Astrocyte (in vitro differentiated cells and primary cell): ENCODE measurements at regions not wholly inside any gene's neighbourhood (a gene's known extent, or its start where the extent isn't known, plus 50 kb on each side); places are given as distances from the start of the nearest gene placed in this dataset.
A peak's percentile ranks its signal among the peaks of the same experiment; 100 is the strongest.

ENCODE experiments used
- DNase-seq: peaks from one replicate; pipeline ENCODE4 v3.0.0-alpha.2; 2010; ENCODE audit warnings: low read depth
- FAIRE-seq: peaks from 2 replicates; lab custom pipeline; 2011; peaks lifted over from hg19 to GRCh38; lab: Jason Lieb, UNC
- H2AFZ ChIP-seq: 2 replicates; pipeline ENCODE4 v1.6.0; 2012; ENCODE audit warnings: low read depth, low read length, inconsistent platforms
- H3K27ac ChIP-seq: 2 replicates; pipeline ENCODE4 v1.5.1; 2011; ENCODE audit warnings: low read depth, low read length, inconsistent platforms
- H3K27me3 ChIP-seq: 2 replicates; pipeline ENCODE4 v1.6.0; 2011; ENCODE audit warnings: low read length, inconsistent platforms; ENCODE audit not compliant: insufficient read depth
- H3K36me3 ChIP-seq: 2 replicates; pipeline ENCODE4 v1.5.1; 2011; ENCODE audit warnings: low read length, inconsistent platforms; ENCODE audit not compliant: insufficient read depth
- H3K4me1 ChIP-seq: 2 replicates; pipeline ENCODE4 v1.5.1; 2011; ENCODE audit warnings: low read length, inconsistent platforms; ENCODE audit not compliant: insufficient read depth
- H3K4me2 ChIP-seq: 2 replicates; pipeline ENCODE4 v1.6.0; 2012; ENCODE audit warnings: low read length, inconsistent platforms
- H3K4me3 ChIP-seq: 2 replicates; pipeline ENCODE4 v1.5.1; 2011; ENCODE audit warnings: low read depth, mild to moderate bottlenecking, low read length, inconsistent platforms; ENCODE audit not compliant: insufficient read depth
- H3K79me2 ChIP-seq: 2 replicates; pipeline ENCODE4 v1.6.0; 2012; ENCODE audit warnings: mild to moderate bottlenecking, low read length, inconsistent platforms; ENCODE audit not compliant: insufficient read depth
- H3K9ac ChIP-seq: 2 replicates; pipeline ENCODE4 v1.6.0; 2012; ENCODE audit warnings: mild to moderate bottlenecking, low read length, inconsistent platforms
- H3K9me3 ChIP-seq: 2 replicates; pipeline ENCODE4 v1.5.1; 2012; ENCODE audit warnings: low read depth, mild to moderate bottlenecking, low read length, inconsistent platforms; ENCODE audit not compliant: insufficient read depth
- H4K20me1 ChIP-seq: 2 replicates; pipeline ENCODE4 v1.6.0; 2012; ENCODE audit warnings: low read length, inconsistent platforms; ENCODE audit not compliant: insufficient read depth
- H3K27ac Mint-ChIP-seq: one replicate; pipeline ENCODE4 v1.8.0; 2021; ENCODE audit warnings: mild to moderate bottlenecking, mixed read lengths; ENCODE audit not compliant: unreplicated experiment
- H3K27me3 Mint-ChIP-seq: one replicate; pipeline ENCODE4 v1.8.0; 2021; ENCODE audit warnings: low read depth, mixed read lengths; ENCODE audit not compliant: unreplicated experiment
- H3K36me3 Mint-ChIP-seq: one replicate; pipeline ENCODE4 v1.8.0; 2021; ENCODE audit warnings: low read depth, mixed read lengths; ENCODE audit not compliant: unreplicated experiment
- H3K4me1 Mint-ChIP-seq: one replicate; pipeline ENCODE4 v1.8.0; 2021; ENCODE audit warnings: low read depth, mixed read lengths; ENCODE audit not compliant: unreplicated experiment
- H3K4me3 Mint-ChIP-seq: one replicate; pipeline ENCODE4 v1.8.0; 2021; ENCODE audit warnings: mild to moderate bottlenecking, moderate library complexity, mixed read lengths; ENCODE audit not compliant: unreplicated experiment
- H3K9me3 Mint-ChIP-seq: one replicate; pipeline ENCODE4 v1.8.0; 2021; ENCODE audit warnings: mild to moderate bottlenecking, mixed read lengths; ENCODE audit not compliant: unreplicated experiment
- EZH2 ChIP-seq: IDR thresholded peaks from 2 replicates; pipeline ENCODE4 v1.6.1; 2012; ENCODE audit warnings: mild to moderate bottlenecking, low read length, inconsistent platforms; ENCODE audit not compliant: insufficient read depth
- TF ChIP-seq, protein P1 (sequence below): IDR thresholded peaks from 2 replicates; pipeline ENCODE4 v1.5.1; 2011; ENCODE audit warnings: low read depth, mild to moderate bottlenecking, inconsistent platforms, low read length, moderate library complexity; ENCODE audit not compliant: insufficient read depth

DNA sequence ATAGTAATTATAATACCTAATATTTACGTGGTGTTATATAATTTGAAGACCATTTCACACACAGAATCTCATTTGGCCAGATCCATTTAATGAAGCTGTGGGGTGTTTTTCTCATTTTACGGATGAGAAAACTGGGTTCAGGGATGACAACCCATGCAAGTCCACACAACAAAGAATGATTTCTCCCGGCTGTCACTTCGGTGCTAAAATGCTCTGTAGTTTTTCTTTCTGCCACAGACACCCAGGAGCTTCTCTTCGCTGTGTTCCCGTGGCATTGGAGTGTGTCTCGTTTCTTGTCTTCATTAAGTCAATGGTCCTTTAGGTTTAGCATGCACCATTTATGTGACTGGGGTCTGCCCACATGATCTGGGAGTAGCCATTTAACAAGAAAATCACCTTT, 308.5 kb downstream of the ENC1 start:
- Mint-ChIP-seq H3K27me3 (no peaks in the 10 kb centered on the region), H3K36me3 (no peaks in the 10 kb centered on the region), H3K4me3 (no peak overlapping the region), H3K27ac (no peak overlapping the region), H3K9me3 (no peaks in the 10 kb centered on the region), H3K4me1 (peaks cover 25% of the 10 kb centered on the region)
- Histone ChIP-seq H4K20me1 (no peaks in the 10 kb centered on the region), H3K4me3 (no peak overlapping the region), H3K4me1 (peaks cover 8% of the 10 kb centered on the region), H3K27ac (no peak overlapping the region), H2AFZ (no peak overlapping the region), H3K4me2 (no peak overlapping the region), H3K9ac (no peak overlapping the region), H3K27me3 (no peaks in the 10 kb centered on the region), H3K36me3 (no peaks in the 10 kb centered on the region), H3K79me2 (no peaks in the 10 kb centered on the region), H3K9me3 (no peaks in the 10 kb centered on the region)
- FAIRE-seq (no peak), DNase-seq (no peak)
- TF ChIP-seq EZH2 = no peak
- TF ChIP-seq, protein P1, sequence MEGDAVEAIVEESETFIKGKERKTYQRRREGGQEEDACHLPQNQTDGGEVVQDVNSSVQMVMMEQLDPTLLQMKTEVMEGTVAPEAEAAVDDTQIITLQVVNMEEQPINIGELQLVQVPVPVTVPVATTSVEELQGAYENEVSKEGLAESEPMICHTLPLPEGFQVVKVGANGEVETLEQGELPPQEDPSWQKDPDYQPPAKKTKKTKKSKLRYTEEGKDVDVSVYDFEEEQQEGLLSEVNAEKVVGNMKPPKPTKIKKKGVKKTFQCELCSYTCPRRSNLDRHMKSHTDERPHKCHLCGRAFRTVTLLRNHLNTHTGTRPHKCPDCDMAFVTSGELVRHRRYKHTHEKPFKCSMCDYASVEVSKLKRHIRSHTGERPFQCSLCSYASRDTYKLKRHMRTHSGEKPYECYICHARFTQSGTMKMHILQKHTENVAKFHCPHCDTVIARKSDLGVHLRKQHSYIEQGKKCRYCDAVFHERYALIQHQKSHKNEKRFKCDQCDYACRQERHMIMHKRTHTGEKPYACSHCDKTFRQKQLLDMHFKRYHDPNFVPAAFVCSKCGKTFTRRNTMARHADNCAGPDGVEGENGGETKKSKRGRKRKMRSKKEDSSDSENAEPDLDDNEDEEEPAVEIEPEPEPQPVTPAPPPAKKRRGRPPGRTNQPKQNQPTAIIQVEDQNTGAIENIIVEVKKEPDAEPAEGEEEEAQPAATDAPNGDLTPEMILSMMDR = no peak

DNA sequence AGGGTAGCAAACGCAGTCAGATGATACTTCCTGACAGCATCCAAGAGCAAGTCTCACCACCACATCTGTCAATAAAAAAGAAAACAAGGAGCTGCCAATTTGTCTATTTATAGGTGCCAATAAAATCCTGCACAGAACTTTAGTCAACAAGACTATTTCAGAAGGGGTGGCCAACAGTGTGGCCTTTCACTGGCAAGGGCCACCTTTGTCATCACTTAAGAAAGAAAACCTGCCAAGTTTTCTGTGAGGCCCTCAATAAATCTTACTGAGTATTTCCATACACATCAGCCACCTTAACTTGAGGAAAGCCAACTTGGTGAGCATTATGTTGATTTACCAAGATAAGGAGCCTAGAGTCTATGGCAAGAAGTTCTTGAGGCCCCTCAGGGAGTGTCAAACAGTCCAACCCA, 312.3 kb downstream of the ENC1 start:
- no peaks in the 10 kb centered on the region for H4K20me1 ChIP-seq
- H3K27ac Mint-ChIP-seq = peak overlapping the region; percentile 99
- DNase-seq = no peak
- H3K27me3 Mint-ChIP-seq = no peaks in the 10 kb centered on the region
- H3K9me3 Mint-ChIP-seq = peaks cover 3% of the 10 kb centered on the region
- no peaks in the 10 kb centered on the region for H3K36me3 Mint-ChIP-seq
- H3K4me3 Mint-ChIP-seq = no peak overlapping the region
- no peak for FAIRE-seq
- H3K4me1 ChIP-seq = peaks cover 22% of the 10 kb centered on the region
- no peaks in the 10 kb centered on the region for H3K36me3 ChIP-seq
- no peak overlapping the region for H3K9ac ChIP-seq
- H3K4me3 ChIP-seq = no peak overlapping the region
- H3K27ac ChIP-seq = no peak overlapping the region
- no peaks in the 10 kb centered on the region for H3K79me2 ChIP-seq
- no peak overlapping the region for H2AFZ ChIP-seq
- no peaks in the 10 kb centered on the region for H3K27me3 ChIP-seq
- no peak overlapping the region for H3K4me2 ChIP-seq
- H3K9me3 ChIP-seq = no peaks in the 10 kb centered on the region
- TF ChIP-seq EZH2 = no peak
- TF ChIP-seq, protein P1 = no peak
- H3K4me1 Mint-ChIP-seq = peaks cover 37% of the 10 kb centered on the region

DNA sequence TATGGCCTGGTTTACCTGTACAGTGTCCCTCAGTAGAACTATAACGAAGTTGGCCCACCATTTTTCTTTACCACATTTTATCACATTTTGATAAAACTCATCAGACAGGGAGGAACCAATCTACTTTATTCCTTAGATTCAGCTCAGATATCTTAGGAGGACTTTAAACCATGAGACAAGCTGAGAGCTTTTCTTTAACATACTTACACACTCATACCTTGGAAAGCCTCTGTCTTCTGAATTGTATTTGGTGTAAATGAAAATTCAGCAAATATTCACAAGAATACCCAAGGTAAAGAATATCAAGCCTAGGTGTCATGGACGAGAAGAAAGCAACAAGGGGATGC, 313.2 kb downstream of the ENC1 start:
- Histone ChIP-seq H3K4me3 (no peak overlapping the region), H3K27me3 (no peaks in the 10 kb centered on the region), H3K9ac (peak overlapping the region; percentile 41), H3K4me2 (peak overlapping the region; percentile 57), H3K4me1 (peaks cover 22% of the 10 kb centered on the region), H3K79me2 (no peaks in the 10 kb centered on the region), H4K20me1 (no peaks in the 10 kb centered on the region), H3K27ac (peak overlapping the region; percentile 72), H3K36me3 (no peaks in the 10 kb centered on the region), H3K9me3 (no peaks in the 10 kb centered on the region), H2AFZ (no peak overlapping the region)
- Mint-ChIP-seq H3K4me3 (no peak overlapping the region), H3K36me3 (no peaks in the 10 kb centered on the region), H3K27me3 (no peaks in the 10 kb centered on the region), H3K4me1 (peaks cover 38% of the 10 kb centered on the region), H3K27ac (peak overlapping the region; percentile 99), H3K9me3 (peaks cover 3% of the 10 kb centered on the region)
- FAIRE-seq (no peak), DNase-seq (no peak)
- no peak for TF ChIP-seq EZH2
- TF ChIP-seq, protein P1 = no peak
